ENCODE measurements at regions not wholly inside any gene's neighbourhood (a gene's known extent, or its start where the extent isn't known, plus 50 kb on each side); places are given as distances from the start of the nearest gene placed in this dataset.

- DNase-seq = no peak
Measured at GRCh38 chr15:67892559-67893377, 52.9 kb upstream of the RNU6-1 start.

GRCh38 chr15:67895237-67895636 is 55.4 kb upstream of the RNU6-1 start:
- DNase-seq = no peak

GRCh38 chr15:67897646-67898339 is 57.9 kb upstream of the RNU6-1 start:
- DNase-seq = no peak

- DNase-seq = no peak
Measured at GRCh38 chr15:67899596-67900283, 59.9 kb upstream of the RNU6-1 start.

- no peak for DNase-seq
Measured at GRCh38 chr15:67900621-67901147, 60.8 kb upstream of the RNU6-1 start.

- DNase-seq = no peak
Measured at GRCh38 chr15:67901922-67902321, 62.1 kb upstream of the RNU6-1 start.

- no peak for DNase-seq
Measured at GRCh38 chr15:67902579-67903009, 62.7 kb upstream of the RNU6-1 start.

- no peak for DNase-seq
Measured at GRCh38 chr15:67903708-67904107, 63.9 kb upstream of the RNU6-1 start.

GRCh38 chr15:67905628-67906027 is 65.8 kb upstream of the RNU6-1 start:
- no peak for DNase-seq

GRCh38 chr15:67906382-67906781 is 66.5 kb upstream of the RNU6-1 start:
- no peak for DNase-seq

GRCh38 chr15:67907184-67907723 is 67.4 kb upstream of the RNU6-1 start:
- DNase-seq = no peak

GRCh38 chr15:67908756-67909155 is 68.9 kb upstream of the RNU6-1 start:
- no peak for DNase-seq

GRCh38 chr15:67911727-67912126 is 71.9 kb upstream of the RNU6-1 start:
- DNase-seq = no peak

GRCh38 chr15:67914028-67914427 is 74.2 kb upstream of the RNU6-1 start:
- DNase-seq = no peak

- DNase-seq = no peak
Measured at GRCh38 chr15:67914537-67915460, 75.0 kb upstream of the RNU6-1 start.

GRCh38 chr15:67915461-67916374 is 75.9 kb upstream of the RNU6-1 start:
- DNase-seq = no peak

GRCh38 chr15:67916565-67916964 is 76.7 kb upstream of the RNU6-1 start:
- no peak for DNase-seq

- no peak for DNase-seq
Measured at GRCh38 chr15:67917037-67917436, 77.2 kb upstream of the RNU6-1 start.

GRCh38 chr15:67917636-67918035 is 77.8 kb upstream of the RNU6-1 start:
- DNase-seq = no peak

GRCh38 chr15:67918205-67918861 is 78.5 kb upstream of the RNU6-1 start:
- DNase-seq = no peak
